ENCODE measurements at regions not wholly inside any gene's neighbourhood (a gene's known extent, or its start where the extent isn't known, plus 50 kb on each side); places are given as distances from the start of the nearest gene placed in this dataset.

DNA sequence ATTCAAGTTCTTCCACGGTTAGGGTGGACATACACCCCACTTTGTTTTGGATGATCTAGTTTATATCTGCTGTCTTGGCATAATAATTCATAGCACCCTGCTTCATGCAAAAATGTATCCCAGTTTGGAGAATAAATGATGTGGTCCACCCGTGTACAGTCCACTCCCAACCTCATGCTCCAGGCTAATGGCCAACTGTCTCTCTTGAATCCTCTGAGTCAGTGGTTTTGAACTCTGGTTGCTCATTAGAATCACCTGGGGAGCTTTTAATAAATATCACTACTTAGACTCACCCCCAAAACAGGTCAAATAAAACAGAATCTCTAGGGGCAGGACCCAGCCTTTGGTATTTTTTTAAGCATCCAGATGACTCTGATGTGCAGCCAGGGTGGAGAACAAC, 78.5 kb downstream of the SDC1 start:
- Histone ChIP-seq H3K9me3 (no peaks in the 10 kb centered on the region), H3K27ac (no peak overlapping the region), H3K4me3 (no peak overlapping the region), H3K27me3 (no peaks in the 10 kb centered on the region), H3K4me1 (no peaks in the 10 kb centered on the region), H3K36me3 (no peaks in the 10 kb centered on the region)
- no peak for DNase-seq
- TF ChIP-seq, protein P1, sequence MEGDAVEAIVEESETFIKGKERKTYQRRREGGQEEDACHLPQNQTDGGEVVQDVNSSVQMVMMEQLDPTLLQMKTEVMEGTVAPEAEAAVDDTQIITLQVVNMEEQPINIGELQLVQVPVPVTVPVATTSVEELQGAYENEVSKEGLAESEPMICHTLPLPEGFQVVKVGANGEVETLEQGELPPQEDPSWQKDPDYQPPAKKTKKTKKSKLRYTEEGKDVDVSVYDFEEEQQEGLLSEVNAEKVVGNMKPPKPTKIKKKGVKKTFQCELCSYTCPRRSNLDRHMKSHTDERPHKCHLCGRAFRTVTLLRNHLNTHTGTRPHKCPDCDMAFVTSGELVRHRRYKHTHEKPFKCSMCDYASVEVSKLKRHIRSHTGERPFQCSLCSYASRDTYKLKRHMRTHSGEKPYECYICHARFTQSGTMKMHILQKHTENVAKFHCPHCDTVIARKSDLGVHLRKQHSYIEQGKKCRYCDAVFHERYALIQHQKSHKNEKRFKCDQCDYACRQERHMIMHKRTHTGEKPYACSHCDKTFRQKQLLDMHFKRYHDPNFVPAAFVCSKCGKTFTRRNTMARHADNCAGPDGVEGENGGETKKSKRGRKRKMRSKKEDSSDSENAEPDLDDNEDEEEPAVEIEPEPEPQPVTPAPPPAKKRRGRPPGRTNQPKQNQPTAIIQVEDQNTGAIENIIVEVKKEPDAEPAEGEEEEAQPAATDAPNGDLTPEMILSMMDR (IDR thresholded peaks at IDR 0.05), result no peak
- no peak for TF ChIP-seq POLR2A (IDR thresholded peaks at IDR 0.05)

- no peak overlapping the region for H3K4me3 ChIP-seq
- no peaks in the 10 kb centered on the region for H3K4me1 ChIP-seq
- DNase-seq, result peak in 1 of 3 donors; percentile 49
- no peak overlapping the region for H3K27ac ChIP-seq
- TF ChIP-seq, protein P1 (IDR thresholded peaks at IDR 0.05), result no peak
- no peak for TF ChIP-seq POLR2A (IDR thresholded peaks at IDR 0.05)
- H3K27me3 ChIP-seq, result no peaks in the 10 kb centered on the region
- H3K36me3 ChIP-seq, result no peaks in the 10 kb centered on the region
- H3K9me3 ChIP-seq, result no peaks in the 10 kb centered on the region
Observed at GRCh38 chr2:20145497-20146193, 79.3 kb downstream of the SDC1 start.

GRCh38 chr2:20144861-20145260, 80.1 kb downstream of the SDC1 start:
- Histone ChIP-seq H3K36me3 (no peaks in the 10 kb centered on the region), H3K27me3 (no peaks in the 10 kb centered on the region), H3K4me1 (no peaks in the 10 kb centered on the region), H3K27ac (no peak overlapping the region), H3K4me3 (no peak overlapping the region), H3K9me3 (no peaks in the 10 kb centered on the region)
- TF ChIP-seq, protein P1 (IDR thresholded peaks at IDR 0.05), result no peak
- no peak for TF ChIP-seq POLR2A (IDR thresholded peaks at IDR 0.05)
- DNase-seq, result no peak

- TF ChIP-seq, protein P1 (IDR thresholded peaks at IDR 0.05), result no peak
- TF ChIP-seq POLR2A (IDR thresholded peaks at IDR 0.05), result no peak
Observed at GRCh38 chr2:20144196-20144595, 80.7 kb downstream of the SDC1 start.

GRCh38 chr2:20143263-20143662, 81.7 kb downstream of the SDC1 start:
- Histone ChIP-seq H3K27me3 (no peaks in the 10 kb centered on the region), H3K36me3 (no peaks in the 10 kb centered on the region), H3K4me1 (no peaks in the 10 kb centered on the region), H3K4me3 (no peak overlapping the region), H3K9me3 (no peaks in the 10 kb centered on the region), H3K27ac (no peak overlapping the region)
- DNase-seq, result no peak
- no peak for TF ChIP-seq POLR2A (IDR thresholded peaks at IDR 0.05)
- TF ChIP-seq, protein P1 (IDR thresholded peaks at IDR 0.05), result no peak

More at GRCh38 chr2:20144196-20144595, 80.7 kb downstream of the SDC1 start:
- DNase-seq, result no peak
- H3K4me3 ChIP-seq, result no peak overlapping the region
- no peaks in the 10 kb centered on the region for H3K27me3 ChIP-seq
- no peaks in the 10 kb centered on the region for H3K36me3 ChIP-seq
- H3K4me1 ChIP-seq, result no peaks in the 10 kb centered on the region
- no peaks in the 10 kb centered on the region for H3K9me3 ChIP-seq
- no peak overlapping the region for H3K27ac ChIP-seq
